Neural progenitor cell (in vitro differentiated cells): ENCODE measurements at regions not wholly inside any gene's neighbourhood (a gene's known extent, or its start where the extent isn't known, plus 50 kb on each side); places are given as distances from the start of the nearest gene placed in this dataset.

ENCODE experiments used
- EZH2 ChIP-seq: fragments of 200-600 bp; sonication (generic); IDR thresholded peaks from 2 replicates; pipeline ENCODE4 v1.6.1; 2017; ENCODE audit warnings: antibody characterized with exemption, mild to moderate bottlenecking, moderate library complexity
- TF ChIP-seq, protein P1 (sequence below): fragments of 200-600 bp; sonication (generic); IDR thresholded peaks from 2 replicates; pipeline ENCODE4 v1.5.1; 2017; ENCODE audit warnings: antibody characterized with exemption, mild to moderate bottlenecking

DNA sequence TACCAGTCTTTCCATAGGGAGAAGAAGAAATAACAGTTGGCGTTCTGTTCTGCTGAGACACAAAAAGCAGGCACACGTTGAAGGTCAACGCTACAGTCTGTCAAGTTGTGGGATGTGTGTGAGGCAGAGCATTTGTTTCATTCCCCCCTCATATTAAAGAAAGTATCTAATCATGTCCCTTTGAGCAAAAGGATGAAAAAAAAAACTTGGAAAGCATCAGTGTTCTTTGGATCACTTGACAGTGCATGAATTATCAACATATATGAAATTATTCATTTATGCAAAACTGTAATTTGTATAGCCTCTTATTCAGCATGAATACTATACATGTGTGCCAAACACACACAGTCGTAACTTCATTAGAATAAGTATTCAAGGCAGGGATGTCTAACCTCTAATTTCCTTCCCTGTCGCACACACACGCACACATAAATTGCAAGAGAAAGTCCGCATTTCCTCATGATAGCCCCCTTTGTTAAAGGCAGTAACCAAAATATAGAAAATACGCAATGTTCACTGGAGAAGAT, 228.6 kb downstream of the RND3 start:
- TF ChIP-seq, protein P1, sequence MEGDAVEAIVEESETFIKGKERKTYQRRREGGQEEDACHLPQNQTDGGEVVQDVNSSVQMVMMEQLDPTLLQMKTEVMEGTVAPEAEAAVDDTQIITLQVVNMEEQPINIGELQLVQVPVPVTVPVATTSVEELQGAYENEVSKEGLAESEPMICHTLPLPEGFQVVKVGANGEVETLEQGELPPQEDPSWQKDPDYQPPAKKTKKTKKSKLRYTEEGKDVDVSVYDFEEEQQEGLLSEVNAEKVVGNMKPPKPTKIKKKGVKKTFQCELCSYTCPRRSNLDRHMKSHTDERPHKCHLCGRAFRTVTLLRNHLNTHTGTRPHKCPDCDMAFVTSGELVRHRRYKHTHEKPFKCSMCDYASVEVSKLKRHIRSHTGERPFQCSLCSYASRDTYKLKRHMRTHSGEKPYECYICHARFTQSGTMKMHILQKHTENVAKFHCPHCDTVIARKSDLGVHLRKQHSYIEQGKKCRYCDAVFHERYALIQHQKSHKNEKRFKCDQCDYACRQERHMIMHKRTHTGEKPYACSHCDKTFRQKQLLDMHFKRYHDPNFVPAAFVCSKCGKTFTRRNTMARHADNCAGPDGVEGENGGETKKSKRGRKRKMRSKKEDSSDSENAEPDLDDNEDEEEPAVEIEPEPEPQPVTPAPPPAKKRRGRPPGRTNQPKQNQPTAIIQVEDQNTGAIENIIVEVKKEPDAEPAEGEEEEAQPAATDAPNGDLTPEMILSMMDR: no peak
- TF ChIP-seq EZH2: no peak
